ENCODE measurements at regions not wholly inside any gene's neighbourhood (a gene's known extent, or its start where the extent isn't known, plus 50 kb on each side); places are given as distances from the start of the nearest gene placed in this dataset.

- in situ Hi-C loops (cut with MboI; ENCODE audit: low sequenced_read_pairs), result no loop called here
Observed at GRCh38 chr4:183801457-183802165, 103.5 kb upstream of the STOX2 start.

More at GRCh38 chr4:183801457-183802165, 103.5 kb upstream of the STOX2 start:
- no peak for TF ChIP-seq CEBPB (IDR thresholded peaks at IDR 0.05; ENCODE audit: low read depth, low read length)
- no peak for TF ChIP-seq POLR2A (IDR thresholded peaks at IDR 0.05; ENCODE audit: low read depth, low read length)
- TF ChIP-seq CTCF (conservative IDR thresholded peaks at IDR 0.05; ENCODE audit: low read depth, low read length), result no peak
- TF ChIP-seq ELK1 (IDR thresholded peaks at IDR 0.05; ENCODE audit: borderline replicate concordance, low read depth, low read length), result no peak
- TF ChIP-seq NFE2L2 (IDR thresholded peaks at IDR 0.05; ENCODE audit: low read depth, low read length), result no peak
- no peak for TF ChIP-seq BHLHE40 (IDR thresholded peaks at IDR 0.05; ENCODE audit: low read depth, low read length)
- TF ChIP-seq USF2 (IDR thresholded peaks at IDR 0.05; ENCODE audit: low read depth, low read length), result no peak
- no peak for TF ChIP-seq FOS (IDR thresholded peaks at IDR 0.05; ENCODE audit: low read depth, low read length)
- no peak for TF ChIP-seq RCOR1 (IDR thresholded peaks at IDR 0.05; ENCODE audit: insufficient replicate concordance, low read length)
- TF ChIP-seq MAZ (IDR thresholded peaks at IDR 0.05; ENCODE audit: borderline replicate concordance, low read depth, low read length), result no peak
- Histone ChIP-seq H3K4me3 (ENCODE audit: insufficient read depth, low read depth, low read length) (no peak overlapping the region), H2BK15ac (ENCODE audit: low read depth, low read length) (no peak overlapping the region), H3K27ac (ENCODE audit: insufficient read depth, low read length) (no peak overlapping the region), H3K9ac (ENCODE audit: low read depth, low read length) (no peak overlapping the region), H2BK20ac (ENCODE audit: low read depth, low read length) (no peak overlapping the region), H3K79me1 (ENCODE audit: low read depth in 1 of 2, low read length in 2 of 2) (no peaks in the 10 kb centered on the region), H3K23ac (ENCODE audit: low read depth, low read length) (no peak overlapping the region), H3K4me2 (ENCODE audit: low read depth, low read length) (no peak overlapping the region), H3K4ac (ENCODE audit: low read depth, low read length) (no peak overlapping the region), H3K18ac (ENCODE audit: low read depth, low read length) (no peak overlapping the region), H2AFZ (replicated peaks; ENCODE audit: low read length, poor library complexity) (no peak overlapping the region), H4K91ac (ENCODE audit: insufficient read depth, low read depth, low read length) (no peak overlapping the region), H2AK9ac (replicated peaks; ENCODE audit: low read depth, low read length, poor library complexity) (no peak overlapping the region), H2BK5ac (ENCODE audit: low read depth, low read length, poor library complexity, severe bottlenecking) (no peak overlapping the region), H4K5ac (ENCODE audit: low read depth, low read length) (no peak overlapping the region), H3K9me3 (ENCODE audit: control insufficient read depth, insufficient read depth, low read length) (no peaks in the 10 kb centered on the region), H3K27me3 (ENCODE audit: control insufficient read depth, insufficient read depth, low read length) (peaks cover 41% of the 10 kb centered on the region), H2BK120ac (ENCODE audit: low read depth, low read length) (no peak overlapping the region), H3K9me1 (ENCODE audit: insufficient read depth, low read length) (no peaks in the 10 kb centered on the region), H3K4me1 (ENCODE audit: control insufficient read depth, insufficient read depth, low read length) (peaks cover 2% of the 10 kb centered on the region; the same call in 1 of the 2 replicates), H4K8ac (ENCODE audit: low read depth in 2 of 2, low read length in 2 of 2) (no peak overlapping the region), H4K20me1 (ENCODE audit: insufficient read depth, low read length) (no peaks in the 10 kb centered on the region), H3K56ac (ENCODE audit: extremely low read depth, insufficient read depth, low read length) (no peak overlapping the region), H3K14ac (replicated peaks; ENCODE audit: low read depth, low read length) (no peak overlapping the region), H3K36me3 (ENCODE audit: control insufficient read depth, insufficient read depth, low read length) (no peaks in the 10 kb centered on the region), H2AK5ac (ENCODE audit: low read depth, low read length) (no peak overlapping the region)
- POLR2A ChIA-PET (ENCODE audit: unreplicated experiment), result no interaction called here
- WGBS, 2 experiments (ENCODE audit: extremely low coverage in 2 of 2, insufficient read length in 1 of 2), result 0% methylated on average over 1 of the region's 8 CpGs; no CpG with 5 or more reads in 1 of the 2 experiments
- no peak for DNase-seq
- dilution Hi-C loops (cut with HindIII; ENCODE audit: low sequenced_read_pairs, unreplicated experiment), result no loop called here
- no peak for ATAC-seq (ENCODE audit: low read depth)
- no TSS peak for BruUV-seq (replicated peaks)
- intact Hi-C loops (cut with micrococcal nuclease), result no loop called here
- CTCF ChIA-PET, result no interaction called here
